ENCODE measurements at regions not wholly inside any gene's neighbourhood (a gene's known extent, or its start where the extent isn't known, plus 50 kb on each side); places are given as distances from the start of the nearest gene placed in this dataset.

- no peaks in the 10 kb centered on the region for H3K36me3 ChIP-seq
- H3K9me3 ChIP-seq, result no peaks in the 10 kb centered on the region
- H3K27ac ChIP-seq, result no peak overlapping the region
- intact Hi-C loops (cut with DNase I), result no loop called here
- peaks cover 0 to 10% (median 6%) of the 10 kb centered on the region in 3 donors for H3K4me1 ChIP-seq
- WGBS, 2 donors, result 70 to 75% methylated on average over 1 to 3 of the region's 3 CpGs
- TF ChIP-seq POLR2A (IDR thresholded peaks at IDR 0.05), result no peak
- TF ChIP-seq, protein P1, sequence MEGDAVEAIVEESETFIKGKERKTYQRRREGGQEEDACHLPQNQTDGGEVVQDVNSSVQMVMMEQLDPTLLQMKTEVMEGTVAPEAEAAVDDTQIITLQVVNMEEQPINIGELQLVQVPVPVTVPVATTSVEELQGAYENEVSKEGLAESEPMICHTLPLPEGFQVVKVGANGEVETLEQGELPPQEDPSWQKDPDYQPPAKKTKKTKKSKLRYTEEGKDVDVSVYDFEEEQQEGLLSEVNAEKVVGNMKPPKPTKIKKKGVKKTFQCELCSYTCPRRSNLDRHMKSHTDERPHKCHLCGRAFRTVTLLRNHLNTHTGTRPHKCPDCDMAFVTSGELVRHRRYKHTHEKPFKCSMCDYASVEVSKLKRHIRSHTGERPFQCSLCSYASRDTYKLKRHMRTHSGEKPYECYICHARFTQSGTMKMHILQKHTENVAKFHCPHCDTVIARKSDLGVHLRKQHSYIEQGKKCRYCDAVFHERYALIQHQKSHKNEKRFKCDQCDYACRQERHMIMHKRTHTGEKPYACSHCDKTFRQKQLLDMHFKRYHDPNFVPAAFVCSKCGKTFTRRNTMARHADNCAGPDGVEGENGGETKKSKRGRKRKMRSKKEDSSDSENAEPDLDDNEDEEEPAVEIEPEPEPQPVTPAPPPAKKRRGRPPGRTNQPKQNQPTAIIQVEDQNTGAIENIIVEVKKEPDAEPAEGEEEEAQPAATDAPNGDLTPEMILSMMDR (IDR thresholded peaks at IDR 0.05), result no peak
- no peak overlapping the region for H3K4me3 ChIP-seq
- H3K27me3 ChIP-seq, result no peaks in the 10 kb centered on the region
- no peak for DNase-seq
Measured at GRCh38 chr15:81747026-81747425, 298.8 kb downstream of the MEX3B start.

GRCh38 chr15:81744364-81744763 is 301.5 kb downstream of the MEX3B start:
- H3K27me3 ChIP-seq, result no peaks in the 10 kb centered on the region
- H3K9me3 ChIP-seq, result no peaks in the 10 kb centered on the region

GRCh38 chr15:81740416-81740815 is 305.4 kb downstream of the MEX3B start:
- no peaks in the 10 kb centered on the region for H3K27me3 ChIP-seq
- intact Hi-C loops (cut with DNase I), result no loop called here
- H3K4me3 ChIP-seq, result no peak overlapping the region
- DNase-seq, result no peak
- no peak overlapping the region for H3K27ac ChIP-seq
- no peaks in the 10 kb centered on the region for H3K9me3 ChIP-seq
- TF ChIP-seq, protein P1 (IDR thresholded peaks at IDR 0.05), result no peak
- TF ChIP-seq POLR2A (IDR thresholded peaks at IDR 0.05), result no peak
- no peaks in the 10 kb centered on the region for H3K36me3 ChIP-seq
- H3K4me1 ChIP-seq, result peaks cover 0 to 5% (median 0%) of the 10 kb centered on the region in 3 donors

More at GRCh38 chr15:81744364-81744763, 301.5 kb downstream of the MEX3B start:
- WGBS, 2 donors, result 95 to 98% methylated on average over 4 of the region's 4 CpGs
- intact Hi-C loops (cut with DNase I), result no loop called here
- no peak for TF ChIP-seq POLR2A (IDR thresholded peaks at IDR 0.05)
- TF ChIP-seq, protein P1 (IDR thresholded peaks at IDR 0.05), result no peak
- Histone ChIP-seq H3K27ac (no peak overlapping the region), H3K4me3 (no peak overlapping the region), H3K36me3 (no peaks in the 10 kb centered on the region), H3K4me1 (peaks cover 0 to 5% (median 0%) of the 10 kb centered on the region in 3 donors)
- no peak for DNase-seq

DNA sequence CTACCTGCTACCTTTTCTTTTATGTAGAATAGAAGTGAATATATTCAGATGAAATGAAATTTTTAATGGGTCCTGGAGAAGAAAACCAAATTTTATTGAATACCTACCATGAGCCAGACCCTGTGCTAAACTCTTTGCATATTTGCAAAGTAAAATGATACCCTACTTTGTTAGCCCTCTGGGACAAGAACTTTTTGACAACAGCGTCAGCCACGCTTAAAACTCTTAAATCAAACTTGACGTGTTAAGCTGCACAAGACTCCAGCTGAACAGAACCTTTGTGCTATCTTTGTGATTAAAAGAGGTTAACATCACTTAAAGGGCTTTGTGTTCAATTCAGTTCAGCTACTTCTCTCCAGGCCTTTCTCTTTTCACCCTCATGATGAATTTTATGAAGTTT is 316.5 kb downstream of the MEX3B start:
- Histone ChIP-seq H3K4me3 (no peak overlapping the region), H3K9me3 (no peaks in the 10 kb centered on the region), H3K27ac (no peak overlapping the region), H3K36me3 (no peaks in the 10 kb centered on the region), H3K4me1 (peaks cover 0 to 10% (median 4%) of the 10 kb centered on the region in 3 donors), H3K27me3 (no peaks in the 10 kb centered on the region)
- 46% methylated on average over 3 of the region's 3 CpGs for WGBS, 2 donors
- no peak for DNase-seq
- intact Hi-C loops (cut with DNase I), result no loop called here
- TF ChIP-seq, protein P1 (IDR thresholded peaks at IDR 0.05), result no peak
- TF ChIP-seq POLR2A (IDR thresholded peaks at IDR 0.05), result no peak

- H3K4me1 ChIP-seq, result peaks cover 0 to 17% (median 7%) of the 10 kb centered on the region in 3 donors
- intact Hi-C loops (cut with DNase I), result no loop called here
- no peaks in the 10 kb centered on the region for H3K9me3 ChIP-seq
- no peak overlapping the region for H3K27ac ChIP-seq
- no peaks in the 10 kb centered on the region for H3K36me3 ChIP-seq
- no peaks in the 10 kb centered on the region for H3K27me3 ChIP-seq
- TF ChIP-seq POLR2A (IDR thresholded peaks at IDR 0.05), result no peak
- TF ChIP-seq, protein P1 (IDR thresholded peaks at IDR 0.05), result no peak
- H3K4me3 ChIP-seq, result no peak overlapping the region
- no peak for DNase-seq
Measured at GRCh38 chr15:81728726-81729125, 317.1 kb downstream of the MEX3B start.

Measured in esophagus squamous epithelium (tissue), 5 donors.